Kidney (tissue), 13 donors: ENCODE measurements at regions not wholly inside any gene's neighbourhood (a gene's known extent, or its start where the extent isn't known, plus 50 kb on each side); places are given as distances from the start of the nearest gene placed in this dataset.

ENCODE experiments used
- DNase-seq, 5 donors: peaks; one replicate each; pipeline ENCODE4 v3.0.0-alpha.2; 2013 to 2020
- FAIRE-seq: peaks from 2 replicates; lab custom pipeline; 2012; peaks lifted over from hg19 to GRCh38; lab: Jason Lieb, UNC
- H3K27ac ChIP-seq, 2 donors: one replicate each; pipeline ENCODE4 v1.7.0; 2013; ENCODE audit warnings: low read depth in 2 of 2, low read length in 2 of 2, inconsistent platforms in 1 of 2
- H3K27me3 ChIP-seq: one replicate; pipeline ENCODE4 v1.7.1; 2013; ENCODE audit warnings: low read length, inconsistent platforms; ENCODE audit not compliant: control insufficient read depth, insufficient read depth
- H3K36me3 ChIP-seq, 3 donors: one replicate each; pipeline versions ENCODE4 v1.7.0 to v1.7.1; 2013; ENCODE audit warnings: low read length in 3 of 3, control low read depth in 1 of 3, inconsistent platforms in 1 of 3; ENCODE audit not compliant: insufficient read depth in 3 of 3, control insufficient read depth in 2 of 3
- H3K4me1 ChIP-seq, 3 donors: one replicate each; pipeline versions ENCODE4 v1.7.0 to v1.7.1; 2013; ENCODE audit warnings: low read length in 3 of 3, inconsistent platforms in 1 of 3, low read depth in 1 of 3; ENCODE audit not compliant: control insufficient read depth in 2 of 3, insufficient read depth in 2 of 3
- H3K4me3 ChIP-seq, 3 donors: one replicate each; pipeline versions ENCODE4 v1.7.0 to v1.8.1; 2013; ENCODE audit warnings: low read length in 3 of 3, control low read depth in 1 of 3, inconsistent platforms in 1 of 3
- H3K9ac ChIP-seq, 3 donors: one replicate each; pipeline versions ENCODE4 v1.7.0 to v1.7.1; 2013; ENCODE audit warnings: low read length in 3 of 3, control low read depth in 1 of 3, inconsistent platforms in 1 of 3
- H3K9me3 ChIP-seq, 3 donors: one replicate each; pipeline versions ENCODE4 v1.7.0 to v1.7.1; 2013; ENCODE audit warnings: low read length in 3 of 3, control low read depth in 1 of 3, inconsistent platforms in 1 of 3; ENCODE audit not compliant: control insufficient read depth in 2 of 3, insufficient read depth in 1 of 3
- CTCF ChIP-seq: IDR thresholded peaks from 3 replicates; pipeline ENCODE4 v1.5.1; 2012; ENCODE audit warnings: mild to moderate bottlenecking, moderate library complexity, borderline replicate concordance; ENCODE audit not compliant: insufficient read depth; ENCODE audit errors: extremely low read depth
- intact Hi-C: fragments of 100-400 bp; cut with DNase I; formaldehyde crosslinking; loops from one replicate; pipeline ENCODE4 v1.11.1; 2022
- donor health status: control.
- donor health status: control.
- donor health status: control.
- donor health status: control.
- donor health status: control.
- donor health status: DM: yes; HTN: yes; CAD: no.
- donor health status: Normal renal cell carcinoma (clear cell type).

- H3K36me3 ChIP-seq, result no peaks in the 10 kb centered on the region
- intact Hi-C loops, result no loop called here
- peaks cover 2 to 8% (median 6%) of the 10 kb centered on the region in 3 donors for H3K9me3 ChIP-seq
- DNase-seq, result peak in 3 of 5 donors; percentile 31 to 56 (median 50)
- TF ChIP-seq CTCF, result no peak
- H3K4me3 ChIP-seq, result no peak overlapping the region
- no peaks in the 10 kb centered on the region for H3K27me3 ChIP-seq
- no peaks in the 10 kb centered on the region for H3K4me1 ChIP-seq
- FAIRE-seq, result no peak
- no peak overlapping the region for H3K27ac ChIP-seq
- no peak overlapping the region for H3K9ac ChIP-seq
These were observed 130.2 kb downstream of the SLC38A6 start for GRCh38 chr14:61111209-61111665.

DNA sequence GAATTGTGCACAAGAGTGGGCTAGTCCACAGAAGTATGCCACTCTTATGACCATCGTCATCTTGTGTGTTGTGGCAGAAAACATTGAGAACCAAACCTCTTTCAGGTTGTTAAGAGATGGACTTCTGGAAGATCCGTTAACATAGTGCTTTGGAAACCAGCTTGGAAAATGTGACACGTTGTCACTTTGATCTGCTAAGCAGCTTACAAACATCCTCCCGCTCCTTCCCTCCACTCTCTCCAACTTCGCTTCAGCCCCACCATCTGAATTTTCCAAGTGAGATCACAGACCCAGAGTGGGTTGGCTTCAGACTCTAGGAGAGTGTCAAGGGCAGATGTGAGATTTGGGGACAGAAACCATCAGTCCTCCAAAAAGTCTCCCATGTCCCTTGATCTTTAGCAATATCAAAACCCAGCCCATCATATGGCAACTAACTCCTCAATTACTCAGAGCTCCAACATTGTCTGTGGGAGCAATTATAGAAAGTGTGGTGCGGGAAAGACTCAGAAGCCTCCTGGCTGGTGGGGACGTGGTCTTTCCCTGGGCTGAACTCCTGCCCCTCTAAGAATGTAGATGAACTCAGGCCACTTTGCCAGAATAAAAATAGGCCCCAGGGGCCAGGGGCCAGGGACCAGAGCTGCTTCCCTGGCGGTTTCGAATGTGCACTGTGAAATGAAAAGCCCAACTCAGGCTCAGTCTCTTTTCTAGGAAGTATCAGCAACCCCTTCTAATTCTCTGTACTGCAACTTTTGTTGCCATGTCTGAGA lies 129.5 kb downstream of the SLC38A6 start:
- Histone ChIP-seq H3K9ac (no peak overlapping the region), H3K36me3 (no peaks in the 10 kb centered on the region), H3K9me3 (peaks cover 2 to 8% (median 6%) of the 10 kb centered on the region in 3 donors), H3K27me3 (no peaks in the 10 kb centered on the region), H3K4me1 (no peaks in the 10 kb centered on the region), H3K27ac (no peak overlapping the region), H3K4me3 (no peak overlapping the region)
- DNase-seq (no peak), FAIRE-seq (no peak)
- intact Hi-C loops, result no loop called here
- TF ChIP-seq CTCF, result no peak

DNA sequence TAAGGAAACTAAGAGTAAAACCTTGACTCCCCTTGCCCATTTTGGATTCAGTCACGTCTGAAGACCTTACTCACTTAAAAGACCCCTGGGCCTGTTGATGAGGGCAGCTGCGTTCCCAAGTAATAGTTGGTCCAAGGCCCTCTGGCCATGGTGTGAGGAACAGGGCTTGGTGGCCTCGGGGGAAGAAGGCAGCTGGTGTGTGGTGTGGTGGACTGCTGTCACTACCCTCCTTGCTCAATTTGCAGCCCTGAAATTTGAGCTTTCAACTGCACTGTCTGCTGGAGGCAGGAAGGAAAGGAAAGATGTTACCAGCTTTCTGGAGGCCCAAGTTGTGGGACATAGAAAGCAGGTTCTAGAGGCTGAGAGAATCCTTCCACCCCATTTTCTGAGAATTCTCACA lies 128.2 kb downstream of the SLC38A6 start:
- intact Hi-C loops, result no loop called here

More for the DNA sequence above, 128.2 kb downstream of the SLC38A6 start:
- no peak for TF ChIP-seq CTCF
- FAIRE-seq (no peak), DNase-seq (no peak)
- H3K9ac ChIP-seq, result no peak overlapping the region
- H3K36me3 ChIP-seq, result no peaks in the 10 kb centered on the region
- no peak overlapping the region for H3K27ac ChIP-seq
- no peak overlapping the region for H3K4me3 ChIP-seq
- peaks cover 2 to 5% (median 4%) of the 10 kb centered on the region in 3 donors for H3K9me3 ChIP-seq
- H3K27me3 ChIP-seq, result no peaks in the 10 kb centered on the region
- peaks cover 0 to 3% (median 0%) of the 10 kb centered on the region in 3 donors for H3K4me1 ChIP-seq
